CD4-positive, alpha-beta T cell (primary cell): ENCODE measurements at regions not wholly inside any gene's neighbourhood (a gene's known extent, or its start where the extent isn't known, plus 50 kb on each side); places are given as distances from the start of the nearest gene placed in this dataset.

Source experiments
- ATAC-seq: fragments of 200-7000 bp; cut with Tn5 transposase; one replicate; pipeline ENCODE4 v1.10.0; 2022; ENCODE audit warnings: mild to moderate bottlenecking; ENCODE audit not compliant: poor library complexity
- CTCF ChIA-PET: fragments of 350-600 bp; sonication (Branson Sonifier 250); formaldehyde crosslinking; loops from one replicate; lab custom pipeline; 2021; ENCODE audit warnings: antibody characterized with exemption, inconsistent platforms; lab: Charles Lee
- POLR2A ChIA-PET: fragments of 350-600 bp; sonication (Branson Sonifier 250); formaldehyde crosslinking; loops from one replicate; lab custom pipeline; 2021; ENCODE audit warnings: antibody characterized with exemption, inconsistent platforms; lab: Charles Lee
- DNase-seq, 14 experiments: peaks; one replicate each; pipeline ENCODE4 v3.0.0-alpha.2; 2013 to 2020; ENCODE audit warnings: mixed read lengths in 2 of 14
- H3K27ac ChIP-seq, 2 donors: one replicate each; pipeline versions ENCODE4 v1.5.1 to v1.7.0; 2013; ENCODE audit warnings: low read length in 2 of 2, low read depth in 1 of 2, mild to moderate bottlenecking in 1 of 2
- H3K27me3 ChIP-seq, 2 experiments: 1 replicate in 1 of 2; 2 replicates in 1 of 2; pipeline versions ENCODE4 v1.6.1 to v1.7.0; 2013; ENCODE audit warnings: low read length in 2 of 2, control low read depth in 1 of 2, mild to moderate bottlenecking in 1 of 2, moderate library complexity in 1 of 2; ENCODE audit not compliant: insufficient read depth in 2 of 2, control insufficient read depth in 1 of 2
- H3K36me3 ChIP-seq: one replicate; pipeline ENCODE4 v1.6.1; 2013; ENCODE audit warnings: low read length, control low read depth; ENCODE audit not compliant: insufficient read depth
- H3K4me1 ChIP-seq: one replicate; pipeline ENCODE4 v1.6.1; 2013; ENCODE audit warnings: low read length, control low read depth; ENCODE audit not compliant: insufficient read depth
- H3K4me3 ChIP-seq: one replicate; pipeline ENCODE4 v1.5.1; 2013; ENCODE audit warnings: mild to moderate bottlenecking, low read length, moderate library complexity
- H3K9me3 ChIP-seq, 2 experiments: 1 replicate in 1 of 2; 2 replicates in 1 of 2; pipeline versions ENCODE4 v1.6.1 to v1.7.0; 2013; ENCODE audit warnings: low read length in 2 of 2, mild to moderate bottlenecking in 2 of 2, control low read depth in 1 of 2, moderate library complexity in 1 of 2; ENCODE audit not compliant: control insufficient read depth in 1 of 2, insufficient read depth in 1 of 2
- H3K27ac Mint-ChIP-seq: one replicate; pipeline ENCODE4 v1.8.0; 2020; ENCODE audit warnings: mixed read lengths
- H3K27me3 Mint-ChIP-seq: one replicate; pipeline ENCODE4 v1.8.0; 2021; ENCODE audit warnings: mixed read lengths
- H3K36me3 Mint-ChIP-seq: one replicate; pipeline ENCODE4 v1.8.0; 2021; ENCODE audit warnings: low read depth, mixed read lengths
- H3K4me1 Mint-ChIP-seq: one replicate; pipeline ENCODE4 v1.8.0; 2021; ENCODE audit warnings: low read depth, mixed read lengths
- H3K4me3 Mint-ChIP-seq: one replicate; pipeline ENCODE4 v1.8.0; 2020; ENCODE audit warnings: mild to moderate bottlenecking, mixed read lengths
- H3K9me3 Mint-ChIP-seq: one replicate; pipeline ENCODE4 v1.8.0; 2020; ENCODE audit warnings: mixed read lengths
- intact Hi-C, 2 experiments: fragments of 100-400 bp; cut with DNase I in 1 of 2; cut with micrococcal nuclease in 1 of 2; formaldehyde crosslinking; loops; one replicate each; pipeline versions ENCODE4 v1.15.1 to v1.9.0; 2023 to 2025; cut with DNase I, micrococcal nuclease
- TF ChIP-seq, protein P1 (sequence below): fragments of 200-600 bp; IDR thresholded peaks from one replicate; pipeline ENCODE4 v1.8.0; 2022; ENCODE audit warnings: antibody characterized with exemption, mild to moderate bottlenecking

GRCh38 chr20:20815711-20816455, 103.4 kb upstream of the RALGAPA2 start:
- ATAC-seq: no peak
- no peak overlapping the region for H3K4me3 Mint-ChIP-seq
- H3K27me3 ChIP-seq: no peaks in the 10 kb centered on the region
- H3K27me3 Mint-ChIP-seq: peaks cover 12% of the 10 kb centered on the region
- H3K27ac ChIP-seq: no peak overlapping the region
- ChIA-PET CTCF (no interaction called here), POLR2A (no interaction called here)
- no peaks in the 10 kb centered on the region for H3K36me3 ChIP-seq
- no peak for DNase-seq
- TF ChIP-seq, protein P1, sequence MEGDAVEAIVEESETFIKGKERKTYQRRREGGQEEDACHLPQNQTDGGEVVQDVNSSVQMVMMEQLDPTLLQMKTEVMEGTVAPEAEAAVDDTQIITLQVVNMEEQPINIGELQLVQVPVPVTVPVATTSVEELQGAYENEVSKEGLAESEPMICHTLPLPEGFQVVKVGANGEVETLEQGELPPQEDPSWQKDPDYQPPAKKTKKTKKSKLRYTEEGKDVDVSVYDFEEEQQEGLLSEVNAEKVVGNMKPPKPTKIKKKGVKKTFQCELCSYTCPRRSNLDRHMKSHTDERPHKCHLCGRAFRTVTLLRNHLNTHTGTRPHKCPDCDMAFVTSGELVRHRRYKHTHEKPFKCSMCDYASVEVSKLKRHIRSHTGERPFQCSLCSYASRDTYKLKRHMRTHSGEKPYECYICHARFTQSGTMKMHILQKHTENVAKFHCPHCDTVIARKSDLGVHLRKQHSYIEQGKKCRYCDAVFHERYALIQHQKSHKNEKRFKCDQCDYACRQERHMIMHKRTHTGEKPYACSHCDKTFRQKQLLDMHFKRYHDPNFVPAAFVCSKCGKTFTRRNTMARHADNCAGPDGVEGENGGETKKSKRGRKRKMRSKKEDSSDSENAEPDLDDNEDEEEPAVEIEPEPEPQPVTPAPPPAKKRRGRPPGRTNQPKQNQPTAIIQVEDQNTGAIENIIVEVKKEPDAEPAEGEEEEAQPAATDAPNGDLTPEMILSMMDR: no peak
- H3K27ac Mint-ChIP-seq: no peak overlapping the region
- H3K36me3 Mint-ChIP-seq: no peaks in the 10 kb centered on the region
- no peak overlapping the region for H3K4me3 ChIP-seq
- no peaks in the 10 kb centered on the region for H3K4me1 ChIP-seq
- H3K9me3 ChIP-seq: no peaks in the 10 kb centered on the region
- H3K4me1 Mint-ChIP-seq: no peaks in the 10 kb centered on the region
- no peaks in the 10 kb centered on the region for H3K9me3 Mint-ChIP-seq
- intact Hi-C loops: no loop called here

- Histone ChIP-seq H3K4me3 (no peak overlapping the region), H3K27me3 (no peaks in the 10 kb centered on the region), H3K36me3 (no peaks in the 10 kb centered on the region), H3K27ac (no peak overlapping the region), H3K4me1 (no peaks in the 10 kb centered on the region), H3K9me3 (no peaks in the 10 kb centered on the region)
- intact Hi-C loops: no loop called here
- Mint-ChIP-seq H3K9me3 (no peaks in the 10 kb centered on the region), H3K27me3 (peaks cover 7% of the 10 kb centered on the region), H3K4me3 (no peak overlapping the region), H3K27ac (no peak overlapping the region), H3K36me3 (no peaks in the 10 kb centered on the region), H3K4me1 (no peaks in the 10 kb centered on the region)
- POLR2A ChIA-PET: no interaction called here
- TF ChIP-seq, protein P1: no peak
- no peak for ATAC-seq
- no peak for DNase-seq
- CTCF ChIA-PET: no interaction called here
Measured at GRCh38 chr20:20814685-20815084, 102.2 kb upstream of the RALGAPA2 start.

GRCh38 chr20:20812136-20812535, 99.7 kb upstream of the RALGAPA2 start:
- Histone ChIP-seq H3K27me3 (no peaks in the 10 kb centered on the region), H3K4me1 (no peaks in the 10 kb centered on the region), H3K4me3 (no peak overlapping the region), H3K9me3 (no peaks in the 10 kb centered on the region), H3K36me3 (no peaks in the 10 kb centered on the region), H3K27ac (no peak overlapping the region)
- DNase-seq: no peak
- ATAC-seq: no peak
- intact Hi-C loops: no loop called here
- TF ChIP-seq, protein P1: no peak
- ChIA-PET CTCF (no interaction called here), POLR2A (no interaction called here)
- Mint-ChIP-seq H3K4me1 (no peaks in the 10 kb centered on the region), H3K36me3 (no peaks in the 10 kb centered on the region), H3K4me3 (no peak overlapping the region), H3K9me3 (no peaks in the 10 kb centered on the region), H3K27ac (no peak overlapping the region), H3K27me3 (peaks cover 8% of the 10 kb centered on the region)
